Tibial artery (tissue), 4 donors: ENCODE measurements at regions not wholly inside any gene's neighbourhood (a gene's known extent, or its start where the extent isn't known, plus 50 kb on each side); places are given as distances from the start of the nearest gene placed in this dataset.

ENCODE experiments used
- DNase-seq, 2 donors: peaks; one replicate each; pipeline ENCODE4 v3.0.0-alpha.2; 2019
- H3K27ac ChIP-seq, 2 donors: fragments of 200-600 bp; sonication (generic) in 1 of 2; 1 replicate in 1 of 2; 2 replicates in 1 of 2; pipeline ENCODE4 v1.5.1; 2018 to 2019; ENCODE audit warnings: mild to moderate bottlenecking in 1 of 2
- H3K27me3 ChIP-seq, 2 donors: fragments of 200-600 bp; sonication (generic) in 1 of 2; one replicate each; pipeline versions ENCODE4 v1.5.1 to v1.6.0; 2016 to 2019
- H3K36me3 ChIP-seq, 3 donors: fragments of 200-600 bp; sonication (generic) in 2 of 3; one replicate each; pipeline ENCODE4 v1.5.1; 2016 to 2019; ENCODE audit warnings: mild to moderate bottlenecking in 2 of 3
- H3K4me1 ChIP-seq, 4 donors: fragments of 200-600 bp; sonication (generic) in 2 of 4; 1 replicate in 3 of 4; 2 replicates in 1 of 4; pipeline ENCODE4 v1.5.1; 2016 to 2019
- H3K4me3 ChIP-seq, 2 donors: fragments of 200-600 bp; sonication (generic) in 1 of 2; 1 replicate in 1 of 2; 2 replicates in 1 of 2; pipeline ENCODE4 v1.5.1; 2018 to 2019; ENCODE audit warnings: mild to moderate bottlenecking in 2 of 2
- H3K9me3 ChIP-seq, 3 donors: fragments of 200-600 bp; sonication (generic) in 1 of 3; one replicate each; pipeline ENCODE4 v1.5.1; 2016 to 2019
- intact Hi-C: fragments of 100-400 bp; cut with DNase I; formaldehyde crosslinking; loops from one replicate; pipeline ENCODE4 v1.15.0; 2023; ENCODE audit warnings: low total_unique reads
- TF ChIP-seq, protein P1 (sequence below), 2 experiments: fragments of 200-600 bp in 1 of 2; fragments of 450-650 bp in 1 of 2; IDR thresholded peaks; one replicate each; pipeline ENCODE4 v1.5.1; 2017 to 2019; ENCODE audit warnings: antibody characterized with exemption in 2 of 2, mild to moderate bottlenecking in 1 of 2, moderate library complexity in 1 of 2

DNA sequence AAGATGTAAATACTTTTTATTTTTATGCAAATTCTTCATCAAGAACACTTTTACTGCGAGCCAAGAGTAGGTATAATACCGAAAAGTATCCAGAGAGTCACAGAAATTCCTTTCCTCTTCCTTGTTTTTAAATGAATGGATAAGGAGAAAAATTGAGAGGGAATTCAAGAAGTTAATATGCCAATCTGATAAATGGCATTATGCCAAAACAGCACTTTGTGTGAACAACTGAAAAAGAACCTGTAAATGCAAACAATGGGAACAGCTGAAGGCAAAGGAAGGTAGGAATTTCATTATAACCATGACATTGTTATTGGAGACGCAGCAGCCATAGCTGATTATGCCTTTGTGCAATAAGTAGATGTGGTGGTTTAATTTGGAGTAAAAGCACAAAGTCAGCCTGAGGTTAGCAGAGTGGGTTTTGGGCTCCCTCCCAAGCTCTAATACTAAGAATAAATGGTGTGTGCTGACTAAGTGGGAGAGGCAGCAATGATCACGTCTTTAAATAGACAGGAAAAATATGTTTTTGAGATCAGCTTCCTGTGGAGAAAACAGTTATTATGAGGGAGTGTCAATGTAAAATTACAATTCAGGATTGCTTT lies 209.8 kb upstream of the NDST4 start:
- H3K36me3 ChIP-seq = no peaks in the 10 kb centered on the region
- no peaks in the 10 kb centered on the region for H3K27me3 ChIP-seq
- DNase-seq = no peak
- no peak overlapping the region for H3K4me3 ChIP-seq
- no peaks in the 10 kb centered on the region for H3K9me3 ChIP-seq
- no peak overlapping the region for H3K27ac ChIP-seq
- H3K4me1 ChIP-seq = no peaks in the 10 kb centered on the region
- intact Hi-C loops = no loop called here
- TF ChIP-seq, protein P1, sequence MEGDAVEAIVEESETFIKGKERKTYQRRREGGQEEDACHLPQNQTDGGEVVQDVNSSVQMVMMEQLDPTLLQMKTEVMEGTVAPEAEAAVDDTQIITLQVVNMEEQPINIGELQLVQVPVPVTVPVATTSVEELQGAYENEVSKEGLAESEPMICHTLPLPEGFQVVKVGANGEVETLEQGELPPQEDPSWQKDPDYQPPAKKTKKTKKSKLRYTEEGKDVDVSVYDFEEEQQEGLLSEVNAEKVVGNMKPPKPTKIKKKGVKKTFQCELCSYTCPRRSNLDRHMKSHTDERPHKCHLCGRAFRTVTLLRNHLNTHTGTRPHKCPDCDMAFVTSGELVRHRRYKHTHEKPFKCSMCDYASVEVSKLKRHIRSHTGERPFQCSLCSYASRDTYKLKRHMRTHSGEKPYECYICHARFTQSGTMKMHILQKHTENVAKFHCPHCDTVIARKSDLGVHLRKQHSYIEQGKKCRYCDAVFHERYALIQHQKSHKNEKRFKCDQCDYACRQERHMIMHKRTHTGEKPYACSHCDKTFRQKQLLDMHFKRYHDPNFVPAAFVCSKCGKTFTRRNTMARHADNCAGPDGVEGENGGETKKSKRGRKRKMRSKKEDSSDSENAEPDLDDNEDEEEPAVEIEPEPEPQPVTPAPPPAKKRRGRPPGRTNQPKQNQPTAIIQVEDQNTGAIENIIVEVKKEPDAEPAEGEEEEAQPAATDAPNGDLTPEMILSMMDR (IDR thresholded peaks at IDR 0.05) = no peak

DNA sequence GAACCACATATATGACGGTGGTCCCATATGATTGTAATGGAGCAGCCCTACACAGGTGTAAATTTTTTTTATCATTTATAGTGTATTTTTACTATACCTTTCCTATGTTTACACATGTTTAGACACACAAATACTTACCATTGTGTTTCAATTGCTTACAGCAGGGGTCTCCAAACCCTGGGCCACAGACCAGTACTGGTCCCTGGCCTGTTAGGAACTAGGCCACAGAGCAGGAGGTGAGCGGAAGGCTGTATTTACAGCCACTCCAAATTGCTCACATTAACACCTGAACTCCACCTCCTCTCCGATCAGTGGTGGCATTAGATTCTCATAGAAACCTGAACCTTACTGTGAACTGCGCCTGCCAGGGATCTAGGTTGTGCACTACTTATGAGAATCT lies 201.8 kb upstream of the NDST4 start:
- Histone ChIP-seq H3K27ac (no peak overlapping the region), H3K27me3 (no peaks in the 10 kb centered on the region), H3K4me3 (no peak overlapping the region), H3K36me3 (no peaks in the 10 kb centered on the region), H3K9me3 (no peaks in the 10 kb centered on the region), H3K4me1 (no peaks in the 10 kb centered on the region)
- TF ChIP-seq, protein P1 (IDR thresholded peaks at IDR 0.05) = no peak
- DNase-seq = no peak
- intact Hi-C loops = no loop called here

DNA sequence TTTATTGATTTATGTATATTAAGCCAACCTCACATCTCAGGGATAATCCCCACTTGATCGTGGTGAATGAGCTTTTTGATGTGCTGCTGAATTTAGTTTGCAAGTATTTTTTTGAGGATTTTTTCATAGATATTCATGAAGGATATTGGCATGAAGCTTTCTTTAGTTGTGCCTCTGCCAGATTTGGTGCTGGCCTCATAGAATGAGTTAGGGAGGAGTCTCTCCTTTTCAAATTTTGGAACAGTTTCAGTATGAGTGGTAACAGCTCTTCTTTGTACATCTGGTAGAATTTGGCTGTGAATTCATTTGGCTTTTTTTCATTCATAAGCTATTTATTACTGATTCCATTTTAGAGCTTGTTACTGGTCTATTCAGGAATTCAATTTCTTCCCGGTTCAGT lies 197.2 kb upstream of the NDST4 start:
- no peaks in the 10 kb centered on the region for H3K4me1 ChIP-seq
- TF ChIP-seq, protein P1 (IDR thresholded peaks at IDR 0.05) = no peak
- H3K9me3 ChIP-seq = no peaks in the 10 kb centered on the region
- no peaks in the 10 kb centered on the region for H3K27me3 ChIP-seq
- no peak overlapping the region for H3K27ac ChIP-seq
- H3K4me3 ChIP-seq = no peak overlapping the region
- H3K36me3 ChIP-seq = no peaks in the 10 kb centered on the region
- intact Hi-C loops = no loop called here
- DNase-seq = no peak

DNA sequence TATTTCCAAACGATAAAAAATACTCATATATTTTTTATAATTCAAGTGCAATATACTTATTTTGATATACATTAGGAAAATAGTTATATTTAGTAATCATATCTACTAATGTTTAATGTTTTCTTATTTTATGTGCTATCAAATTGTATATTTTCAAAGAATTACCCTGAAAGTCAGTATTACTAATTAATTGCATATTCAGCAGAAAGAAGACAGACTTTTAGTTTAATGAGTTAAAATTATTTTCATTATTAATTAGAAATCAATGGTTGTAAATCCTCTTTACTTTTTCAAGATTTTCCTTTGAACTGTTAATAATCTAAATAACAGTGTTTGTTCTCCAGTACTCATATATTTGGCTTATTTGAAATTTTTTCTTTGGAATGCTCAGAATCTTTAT lies 181.3 kb upstream of the NDST4 start:
- Histone ChIP-seq H3K27ac (no peak overlapping the region), H3K4me1 (no peaks in the 10 kb centered on the region), H3K9me3 (no peaks in the 10 kb centered on the region), H3K4me3 (no peak overlapping the region), H3K27me3 (no peaks in the 10 kb centered on the region), H3K36me3 (no peaks in the 10 kb centered on the region)
- intact Hi-C loops = no loop called here
- no peak for DNase-seq
- TF ChIP-seq, protein P1 (IDR thresholded peaks at IDR 0.05) = no peak

DNA sequence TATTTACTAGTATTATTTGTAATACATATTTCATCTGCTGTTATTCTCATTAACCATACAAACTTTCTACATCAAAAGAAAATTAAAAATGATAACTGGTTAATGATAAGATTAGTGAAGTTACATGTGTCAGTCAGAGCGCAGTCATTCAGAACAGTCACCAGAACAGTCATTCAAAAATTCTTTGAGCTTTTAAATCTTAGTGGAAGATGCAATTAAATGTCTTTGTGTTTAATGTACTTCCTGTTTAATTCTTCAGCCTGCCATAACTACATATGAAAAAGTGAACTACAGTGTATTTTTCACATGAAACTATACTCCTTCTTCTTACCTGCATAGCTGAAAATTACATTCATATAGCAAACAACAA lies 179.7 kb upstream of the NDST4 start:
- H3K9me3 ChIP-seq = no peaks in the 10 kb centered on the region
- TF ChIP-seq, protein P1 (IDR thresholded peaks at IDR 0.05) = no peak
- intact Hi-C loops = no loop called here
- H3K27me3 ChIP-seq = no peaks in the 10 kb centered on the region
- H3K27ac ChIP-seq = no peak overlapping the region
- H3K36me3 ChIP-seq = no peaks in the 10 kb centered on the region
- DNase-seq = no peak
- no peaks in the 10 kb centered on the region for H3K4me1 ChIP-seq
- H3K4me3 ChIP-seq = no peak overlapping the region
